ENCODE measurements at regions not wholly inside any gene's neighbourhood (a gene's known extent, or its start where the extent isn't known, plus 50 kb on each side); places are given as distances from the start of the nearest gene placed in this dataset.
"Not testable (repeated sequence)": the region's sequence is repeated elsewhere in the genome, so short reads cannot be mapped to it uniquely, and the experiment has no call there.

GRCh38 chr12:32010631-32011336 is 51.6 kb downstream of the RESF1 start:
- ATAC-seq = no peak
- DNase-seq (ENCODE audit: low spot score in 2 of 2) = no peak
- Mint-ChIP-seq H3K4me1 (no peaks in the 10 kb centered on the region), H3K9me3 (no peaks in the 10 kb centered on the region), H3K4me3 (no peak overlapping the region), H3K36me3 (peaks cover 7% of the 10 kb centered on the region), H3K27ac (no peak overlapping the region)

DNA sequence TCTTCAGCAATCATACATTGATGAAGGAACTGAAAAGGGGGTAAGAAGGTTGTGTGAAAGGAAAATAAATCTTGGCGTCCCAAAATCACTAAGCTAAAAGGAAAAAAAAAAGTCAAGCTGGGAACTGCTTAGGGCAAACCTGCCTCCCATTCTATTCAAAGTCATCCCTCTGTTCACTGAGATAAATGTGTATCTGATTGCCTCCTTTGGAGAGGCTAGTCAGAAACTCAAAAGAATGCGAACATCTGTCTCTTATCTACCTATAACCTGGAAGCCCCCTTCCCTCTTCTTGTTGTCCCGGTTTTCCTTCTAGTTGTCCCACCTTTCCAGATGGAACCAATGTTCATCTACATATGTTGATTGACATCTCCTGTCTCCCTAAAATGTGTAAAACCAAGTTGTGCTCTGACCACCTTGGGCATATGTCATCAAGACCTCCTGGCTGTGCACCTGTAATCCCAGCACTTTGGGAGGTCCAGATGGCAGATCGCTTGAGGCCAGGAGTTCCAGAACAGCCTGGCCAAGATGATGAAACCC is 53.1 kb downstream of the RESF1 start:
- no peak for ATAC-seq
- Mint-ChIP-seq H3K27ac (peak overlapping the region; percentile 67), H3K9me3 (no peaks in the 10 kb centered on the region), H3K4me1 (no peaks in the 10 kb centered on the region), H3K36me3 (peaks cover 7% of the 10 kb centered on the region), H3K4me3 (no peak overlapping the region)
- no peak for DNase-seq (ENCODE audit: low spot score in 2 of 2)

DNA sequence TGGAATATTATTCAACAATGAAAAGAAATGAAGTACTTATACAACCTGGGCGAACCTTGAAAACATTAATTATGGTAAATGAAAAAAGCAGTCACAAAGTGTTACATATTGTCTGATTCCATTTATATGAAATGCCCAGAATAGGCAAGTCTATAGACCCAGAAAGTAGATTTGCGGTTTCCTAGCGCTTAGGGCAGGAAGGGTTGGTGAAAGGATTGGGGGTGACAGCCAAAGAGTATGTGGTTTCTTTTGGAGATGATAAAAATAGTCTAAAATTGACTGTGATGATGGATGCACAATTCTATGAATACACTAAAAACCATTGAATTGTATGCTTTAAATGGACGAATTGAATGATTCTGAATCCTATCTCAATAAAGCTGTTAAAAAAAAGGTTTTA is 55.8 kb downstream of the RESF1 start:
- no peak for DNase-seq (ENCODE audit: low spot score in 2 of 2)
- H3K9me3 Mint-ChIP-seq = no peaks in the 10 kb centered on the region
- H3K27ac Mint-ChIP-seq = no peak overlapping the region
- H3K4me3 Mint-ChIP-seq = no peak overlapping the region
- H3K4me1 Mint-ChIP-seq = no peaks in the 10 kb centered on the region
- no peak for ATAC-seq
- peaks cover 7% of the 10 kb centered on the region for H3K36me3 Mint-ChIP-seq

DNA sequence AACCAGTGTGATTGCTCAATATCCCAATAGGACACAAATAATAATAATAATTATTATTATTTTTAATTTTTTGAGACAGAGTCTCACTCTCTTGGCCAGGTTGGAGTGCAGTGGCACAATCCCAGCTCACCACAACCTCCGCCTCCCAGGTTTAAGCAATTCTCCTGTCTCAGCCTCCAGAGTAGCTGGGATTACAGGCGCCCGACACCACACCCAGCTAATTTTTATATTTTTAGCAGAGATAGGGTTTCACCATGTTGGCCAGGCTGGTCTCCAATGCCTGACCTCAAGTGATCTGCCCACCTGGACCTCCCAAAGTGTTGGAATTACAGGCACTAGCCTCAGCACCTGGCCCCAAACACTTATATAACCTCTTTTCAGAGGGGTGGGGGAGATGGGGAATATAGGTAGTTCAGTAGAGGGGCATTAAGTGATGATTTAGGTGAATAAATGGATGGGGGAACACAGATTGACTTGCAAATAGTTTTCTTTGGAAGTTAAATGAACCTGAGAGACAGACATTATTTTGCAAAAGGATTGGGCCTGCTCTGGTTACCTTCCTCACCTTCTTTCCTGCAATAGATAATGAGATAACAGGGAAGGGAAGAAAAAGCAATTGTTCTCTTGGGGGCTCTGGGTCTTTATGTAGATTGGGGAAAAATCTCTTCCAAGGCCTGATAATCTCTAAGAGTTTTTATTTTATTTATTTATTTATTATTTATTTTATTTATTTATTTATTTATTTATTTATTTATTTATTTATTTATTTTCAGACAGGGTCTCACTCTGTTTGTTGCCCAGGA is 57.7 kb downstream of the RESF1 start:
- ATAC-seq (no peak), DNase-seq (ENCODE audit: low spot score in 2 of 2) (no peak)
- H3K27ac Mint-ChIP-seq = no peak overlapping the region
- no peaks in the 10 kb centered on the region for H3K9me3 Mint-ChIP-seq
- peaks cover 15% of the 10 kb centered on the region for H3K4me1 Mint-ChIP-seq
- no peak overlapping the region for H3K4me3 Mint-ChIP-seq
- H3K36me3 Mint-ChIP-seq = peaks cover 1% of the 10 kb centered on the region

DNA sequence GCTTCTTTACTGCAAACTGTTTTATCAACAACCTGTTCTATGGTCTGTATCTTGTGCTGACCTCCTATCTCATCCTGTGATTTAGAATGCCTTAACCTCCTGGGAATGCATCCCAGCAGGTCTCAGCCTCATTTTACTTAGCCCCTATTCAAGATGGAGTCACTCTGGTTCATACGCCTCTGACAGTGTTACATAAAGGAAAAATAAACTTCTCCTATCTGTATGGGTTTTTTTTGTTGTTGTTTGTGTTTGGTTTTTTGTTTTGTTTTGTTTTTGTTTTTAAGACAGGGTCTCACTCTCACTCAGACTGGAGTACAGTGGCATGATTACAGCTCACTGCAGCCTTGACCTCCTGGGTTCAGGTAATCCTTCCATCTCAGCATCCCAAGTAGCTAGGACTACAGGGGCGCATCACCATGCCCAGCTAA is 62.1 kb downstream of the RESF1 start:
- no peak for DNase-seq (ENCODE audit: low spot score in 2 of 2)
- Mint-ChIP-seq H3K9me3 (no peaks in the 10 kb centered on the region), H3K4me3 (no peak overlapping the region), H3K4me1 (peaks cover 34% of the 10 kb centered on the region), H3K36me3 (no peaks in the 10 kb centered on the region), H3K27ac (peak overlapping the region; percentile 26)
- ATAC-seq = no peak

GRCh38 chr12:32022387-32022786 is 63.2 kb downstream of the RESF1 start:
- H3K4me1 Mint-ChIP-seq = peaks cover 35% of the 10 kb centered on the region
- not testable (repeated sequence) for DNase-seq (ENCODE audit: low spot score in 2 of 2); H3K4me3 Mint-ChIP-seq; H3K36me3 Mint-ChIP-seq; ATAC-seq; H3K9me3 Mint-ChIP-seq; H3K27ac Mint-ChIP-seq

GRCh38 chr12:32023861-32024260 is 64.6 kb downstream of the RESF1 start:
- H3K4me1 Mint-ChIP-seq = peaks cover 35% of the 10 kb centered on the region
- H3K4me3 Mint-ChIP-seq; H3K9me3 Mint-ChIP-seq; ATAC-seq; H3K27ac Mint-ChIP-seq; DNase-seq (ENCODE audit: low spot score in 2 of 2); H3K36me3 Mint-ChIP-seq: not testable (repeated sequence)

- DNase-seq (ENCODE audit: low spot score in 2 of 2) (no peak), ATAC-seq (no peak)
- H3K36me3 Mint-ChIP-seq = no peaks in the 10 kb centered on the region
- H3K9me3 Mint-ChIP-seq = no peaks in the 10 kb centered on the region
- H3K4me3 Mint-ChIP-seq = no peak overlapping the region
- peaks cover 42% of the 10 kb centered on the region for H3K4me1 Mint-ChIP-seq
- peak overlapping the region; percentile 79 for H3K27ac Mint-ChIP-seq
Measured at GRCh38 chr12:32024884-32025592, 65.8 kb downstream of the RESF1 start.

GRCh38 chr12:32025906-32026305 is 66.7 kb downstream of the RESF1 start:
- H3K4me1 Mint-ChIP-seq = peaks cover 34% of the 10 kb centered on the region
- peak overlapping the region; percentile 0 for H3K4me3 Mint-ChIP-seq
- ATAC-seq (peak; percentile 100), DNase-seq (ENCODE audit: low spot score in 2 of 2) (peak in 1 of 2 donors; percentile 55)
- H3K27ac Mint-ChIP-seq = no peak overlapping the region
- no peaks in the 10 kb centered on the region for H3K36me3 Mint-ChIP-seq
- H3K9me3 Mint-ChIP-seq = no peaks in the 10 kb centered on the region

GRCh38 chr12:32027684-32028365 is 68.6 kb downstream of the RESF1 start:
- no peaks in the 10 kb centered on the region for H3K36me3 Mint-ChIP-seq
- H3K4me1 Mint-ChIP-seq = peaks cover 26% of the 10 kb centered on the region
- H3K27ac Mint-ChIP-seq = no peak overlapping the region
- no peaks in the 10 kb centered on the region for H3K9me3 Mint-ChIP-seq
- no peak overlapping the region for H3K4me3 Mint-ChIP-seq
- DNase-seq (ENCODE audit: low spot score in 2 of 2) = no peak
- ATAC-seq = no peak

GRCh38 chr12:32030151-32030550 is 70.9 kb downstream of the RESF1 start:
- H3K4me3 Mint-ChIP-seq = no peak overlapping the region
- H3K4me1 Mint-ChIP-seq = peaks cover 20% of the 10 kb centered on the region
- H3K27ac Mint-ChIP-seq = no peak overlapping the region
- no peaks in the 10 kb centered on the region for H3K36me3 Mint-ChIP-seq
- DNase-seq (ENCODE audit: low spot score in 2 of 2) (no peak), ATAC-seq (no peak)
- no peaks in the 10 kb centered on the region for H3K9me3 Mint-ChIP-seq

- H3K36me3 Mint-ChIP-seq = no peaks in the 10 kb centered on the region
- no peak overlapping the region for H3K4me3 Mint-ChIP-seq
- no peak for DNase-seq (ENCODE audit: low spot score in 2 of 2)
- H3K4me1 Mint-ChIP-seq = peaks cover 15% of the 10 kb centered on the region
- ATAC-seq = no peak
- no peaks in the 10 kb centered on the region for H3K9me3 Mint-ChIP-seq
- H3K27ac Mint-ChIP-seq = no peak overlapping the region
Measured at GRCh38 chr12:32030676-32031075, 71.5 kb downstream of the RESF1 start.

DNA sequence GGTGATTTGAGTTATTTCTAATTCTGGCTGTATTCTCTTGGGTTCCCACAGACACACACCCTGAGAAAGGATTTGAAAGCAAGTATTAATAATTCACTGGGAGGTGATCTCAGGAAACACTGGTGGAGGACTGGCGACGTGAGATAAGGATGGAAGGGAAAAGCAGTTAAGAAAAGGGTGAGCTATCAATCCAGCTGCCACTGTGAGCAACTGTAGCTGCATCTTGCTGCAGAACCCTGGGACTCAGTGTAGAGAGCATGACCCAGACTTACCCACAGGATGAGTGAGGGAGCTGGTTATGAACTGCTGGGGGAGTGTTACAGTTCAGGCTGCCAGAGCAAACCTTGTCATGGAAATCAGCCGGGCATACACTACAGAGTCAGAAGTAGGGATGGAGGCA is 71.9 kb downstream of the RESF1 start:
- DNase-seq (ENCODE audit: low spot score in 2 of 2) (no peak), ATAC-seq (no peak)
- H3K4me3 Mint-ChIP-seq = no peak overlapping the region
- H3K27ac Mint-ChIP-seq = no peak overlapping the region
- peaks cover 10% of the 10 kb centered on the region for H3K4me1 Mint-ChIP-seq
- no peaks in the 10 kb centered on the region for H3K9me3 Mint-ChIP-seq
- H3K36me3 Mint-ChIP-seq = no peaks in the 10 kb centered on the region

DNA sequence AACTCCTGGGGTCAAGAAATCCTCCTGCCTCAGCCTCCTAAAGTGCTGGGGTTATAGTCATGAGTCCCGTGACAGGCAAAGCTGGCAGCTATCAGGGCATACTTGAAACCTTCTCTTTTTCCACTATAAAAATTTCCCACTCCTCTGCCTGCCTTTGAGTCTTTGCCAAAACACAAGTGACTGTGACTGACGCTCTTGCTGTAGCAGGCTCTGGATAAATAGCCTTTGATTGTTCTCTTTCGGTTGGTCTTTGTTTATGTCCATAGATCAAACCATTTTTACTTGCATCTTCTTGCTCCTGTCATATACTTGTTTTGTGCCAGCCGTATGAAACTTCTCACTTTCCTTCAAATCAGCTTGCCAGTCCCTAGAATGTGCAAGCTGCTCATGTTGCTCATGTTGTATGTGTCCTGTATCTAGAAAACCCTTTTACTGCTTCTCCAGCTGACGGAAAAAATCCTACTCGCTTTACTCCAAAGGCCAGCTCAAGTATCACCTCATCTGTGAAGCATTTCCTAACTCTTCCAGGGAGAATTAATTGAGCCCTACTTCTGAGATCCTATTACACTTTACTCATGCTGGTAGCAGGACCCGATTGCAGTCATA is 73.1 kb downstream of the RESF1 start:
- H3K9me3 Mint-ChIP-seq = no peaks in the 10 kb centered on the region
- ATAC-seq (no peak), DNase-seq (ENCODE audit: low spot score in 2 of 2) (no peak)
- no peaks in the 10 kb centered on the region for H3K36me3 Mint-ChIP-seq
- H3K27ac Mint-ChIP-seq = no peak overlapping the region
- no peak overlapping the region for H3K4me3 Mint-ChIP-seq
- peaks cover 6% of the 10 kb centered on the region for H3K4me1 Mint-ChIP-seq

- ATAC-seq (no peak), DNase-seq (ENCODE audit: low spot score in 2 of 2) (no peak)
- Mint-ChIP-seq H3K4me1 (peaks cover 6% of the 10 kb centered on the region), H3K9me3 (no peaks in the 10 kb centered on the region), H3K4me3 (no peak overlapping the region), H3K27ac (no peak overlapping the region), H3K36me3 (no peaks in the 10 kb centered on the region)
Measured at GRCh38 chr12:32033406-32033805, 73.2 kb upstream of the BICD1 start.

All from stimulated activated effector memory CD8-positive, alpha-beta T cell treated with anti-CD3 and anti-CD28 coated beads, Interleukin-12 subunit alpha, Interleukin-12 subunit beta, amount 100 ng/mL, for 72 hours (primary cell).